DOHH2 (cell line): ENCODE measurements at regions not wholly inside any gene's neighbourhood (a gene's known extent, or its start where the extent isn't known, plus 50 kb on each side); places are given as distances from the start of the nearest gene placed in this dataset.

Experiments
- H3F3A ChIP-seq: fragments of 200-600 bp; sonication (generic), shearing (Covaris generic); 2 replicates; pipeline ENCODE4 v1.6.0; 2016; ENCODE audit warnings: antibody characterized with exemption, mild to moderate bottlenecking; ENCODE audit not compliant: control insufficient read depth, insufficient read depth
- H3K27ac ChIP-seq: fragments of 200-600 bp; sonication (generic); 2 replicates; pipeline ENCODE4 v1.5.1; 2014; ENCODE audit warnings: low read depth, mild to moderate bottlenecking, low read length, moderate library complexity
- H3K27me3 ChIP-seq: fragments of 200-600 bp; sonication (generic); 2 replicates; pipeline ENCODE4 v1.6.1; 2014; ENCODE audit warnings: mild to moderate bottlenecking, low read length, mixed read lengths; ENCODE audit not compliant: control insufficient read depth
- H3K36me3 ChIP-seq: fragments of 200-600 bp; sonication (generic); 2 replicates; pipeline ENCODE4 v1.6.1; 2014; ENCODE audit warnings: mild to moderate bottlenecking, low read length, moderate library complexity, mixed read lengths; ENCODE audit not compliant: control insufficient read depth
- H3K4me1 ChIP-seq: fragments of 200-600 bp; sonication (generic); 2 replicates; pipeline ENCODE4 v1.6.1; 2014; ENCODE audit warnings: mild to moderate bottlenecking, low read length, mixed read lengths; ENCODE audit not compliant: control insufficient read depth
- H3K4me2 ChIP-seq: fragments of 200-600 bp; sonication (generic); 2 replicates; pipeline ENCODE4 v1.6.0; 2014; ENCODE audit warnings: mild to moderate bottlenecking, low read length, moderate library complexity
- H3K4me3 ChIP-seq: fragments of 200-600 bp; sonication (generic); 2 replicates; pipeline ENCODE4 v1.5.1; 2014; ENCODE audit warnings: mild to moderate bottlenecking, low read length, mixed read lengths
- H3K79me2 ChIP-seq: fragments of 200-600 bp; sonication (generic); 2 replicates; pipeline ENCODE4 v1.6.1; 2014; ENCODE audit warnings: mild to moderate bottlenecking, low read length, mixed read lengths; ENCODE audit not compliant: control insufficient read depth
- H3K9me2 ChIP-seq: fragments of 200-600 bp; sonication (generic); replicated peaks from 2 replicates; pipeline ENCODE4 v1.6.1; 2014; ENCODE audit warnings: mild to moderate bottlenecking, low read length, mixed read lengths; ENCODE audit not compliant: control insufficient read depth
- H3K9me3 ChIP-seq: fragments of 200-600 bp; sonication (generic); 2 replicates; pipeline ENCODE4 v1.6.1; 2014; ENCODE audit warnings: antibody characterized with exemption, low read length, mixed read lengths; ENCODE audit not compliant: control insufficient read depth, insufficient read depth
- H4K20me1 ChIP-seq: fragments of 200-600 bp; sonication (generic); 2 replicates; pipeline ENCODE4 v1.6.0; 2014; ENCODE audit warnings: low read depth, mild to moderate bottlenecking, antibody characterized with exemption, low read length, moderate library complexity; ENCODE audit not compliant: control insufficient read depth, insufficient read depth
- EZH2phosphoT487 ChIP-seq: fragments of 200-600 bp; sonication (generic); IDR thresholded peaks from 2 replicates; pipeline ENCODE4 v1.6.1; 2017; ENCODE audit warnings: borderline replicate concordance, mild to moderate bottlenecking, antibody characterized with exemption, low read length, moderate library complexity, mixed read lengths
- TF ChIP-seq, protein P1 (sequence below): fragments of 200-600 bp; sonication (generic); IDR thresholded peaks from one replicate; pipeline ENCODE4 v1.5.1; 2014; ENCODE audit warnings: antibody characterized with exemption, mild to moderate bottlenecking, low read depth, low read length; ENCODE audit not compliant: poor library complexity, severe bottlenecking

DNA sequence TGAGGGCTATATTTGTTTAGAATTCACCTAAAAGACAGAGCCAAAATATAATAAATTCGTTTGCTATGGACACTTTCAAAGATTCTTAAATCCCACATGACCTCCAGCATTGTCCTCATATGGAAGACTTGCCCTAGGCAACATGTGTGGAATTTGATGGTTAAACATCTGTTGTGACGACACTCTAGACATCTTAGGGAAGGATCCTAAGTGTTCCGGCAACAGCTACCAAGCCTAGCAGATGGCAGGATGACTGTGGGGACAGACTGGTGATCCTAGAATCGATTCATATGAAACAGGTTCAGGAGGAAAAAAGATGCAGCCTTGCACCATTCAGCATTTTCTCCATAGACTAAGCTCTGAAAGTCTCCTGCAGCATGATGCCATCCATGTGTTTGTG lies 77.6 kb upstream of the BACH2 start:
- peaks cover 7% of the 10 kb centered on the region; the same call in 1 of the 2 replicates for H3K9me3 ChIP-seq
- peak overlapping the region; percentile 99 for H3K27ac ChIP-seq
- H3K9me2 ChIP-seq, result no peaks in the 10 kb centered on the region
- TF ChIP-seq, protein P1, sequence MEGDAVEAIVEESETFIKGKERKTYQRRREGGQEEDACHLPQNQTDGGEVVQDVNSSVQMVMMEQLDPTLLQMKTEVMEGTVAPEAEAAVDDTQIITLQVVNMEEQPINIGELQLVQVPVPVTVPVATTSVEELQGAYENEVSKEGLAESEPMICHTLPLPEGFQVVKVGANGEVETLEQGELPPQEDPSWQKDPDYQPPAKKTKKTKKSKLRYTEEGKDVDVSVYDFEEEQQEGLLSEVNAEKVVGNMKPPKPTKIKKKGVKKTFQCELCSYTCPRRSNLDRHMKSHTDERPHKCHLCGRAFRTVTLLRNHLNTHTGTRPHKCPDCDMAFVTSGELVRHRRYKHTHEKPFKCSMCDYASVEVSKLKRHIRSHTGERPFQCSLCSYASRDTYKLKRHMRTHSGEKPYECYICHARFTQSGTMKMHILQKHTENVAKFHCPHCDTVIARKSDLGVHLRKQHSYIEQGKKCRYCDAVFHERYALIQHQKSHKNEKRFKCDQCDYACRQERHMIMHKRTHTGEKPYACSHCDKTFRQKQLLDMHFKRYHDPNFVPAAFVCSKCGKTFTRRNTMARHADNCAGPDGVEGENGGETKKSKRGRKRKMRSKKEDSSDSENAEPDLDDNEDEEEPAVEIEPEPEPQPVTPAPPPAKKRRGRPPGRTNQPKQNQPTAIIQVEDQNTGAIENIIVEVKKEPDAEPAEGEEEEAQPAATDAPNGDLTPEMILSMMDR, result no peak
- no peak for TF ChIP-seq EZH2phosphoT487
- peaks cover 98% of the 10 kb centered on the region for H3K4me1 ChIP-seq
- H3K36me3 ChIP-seq, result peaks cover 22% of the 10 kb centered on the region
- peaks cover 32% of the 10 kb centered on the region for H3F3A ChIP-seq
- H3K4me2 ChIP-seq, result peak overlapping the region; percentile 66
- no peaks in the 10 kb centered on the region for H4K20me1 ChIP-seq
- H3K4me3 ChIP-seq, result peak overlapping the region; percentile 61
- H3K79me2 ChIP-seq, result peaks cover 41% of the 10 kb centered on the region
- H3K27me3 ChIP-seq, result no peaks in the 10 kb centered on the region

DNA sequence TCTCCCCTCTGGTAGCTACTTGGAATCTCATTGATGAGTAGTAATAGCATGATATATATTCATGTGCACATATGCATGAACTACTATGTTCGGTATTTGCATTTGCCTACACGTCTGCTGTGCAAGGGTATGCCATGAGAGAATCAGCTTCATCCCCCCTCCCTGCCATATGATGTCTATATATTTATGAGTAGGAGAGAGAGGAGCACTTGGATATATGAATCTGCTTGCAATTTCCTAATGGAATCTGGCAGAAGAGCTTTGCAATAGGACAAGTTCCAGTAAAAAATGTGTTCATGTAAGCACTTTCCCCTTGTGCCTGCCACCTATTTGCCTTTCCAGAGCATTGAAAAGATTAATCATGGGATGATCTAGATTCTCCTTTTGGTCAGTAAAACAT lies 76.2 kb upstream of the BACH2 start:
- Histone ChIP-seq H3K9me3 (peaks cover 10% of the 10 kb centered on the region; the same call in 1 of the 2 replicates), H3F3A (peaks cover 32% of the 10 kb centered on the region), H3K27me3 (no peaks in the 10 kb centered on the region), H3K4me2 (peak overlapping the region; percentile 66), H3K4me1 (peaks cover 98% of the 10 kb centered on the region), H4K20me1 (no peaks in the 10 kb centered on the region), H3K9me2 (no peaks in the 10 kb centered on the region), H3K36me3 (peaks cover 18% of the 10 kb centered on the region), H3K4me3 (peak overlapping the region; percentile 36), H3K27ac (peak overlapping the region; percentile 99), H3K79me2 (peaks cover 28% of the 10 kb centered on the region)
- TF ChIP-seq EZH2phosphoT487, result no peak
- TF ChIP-seq, protein P1, result no peak

DNA sequence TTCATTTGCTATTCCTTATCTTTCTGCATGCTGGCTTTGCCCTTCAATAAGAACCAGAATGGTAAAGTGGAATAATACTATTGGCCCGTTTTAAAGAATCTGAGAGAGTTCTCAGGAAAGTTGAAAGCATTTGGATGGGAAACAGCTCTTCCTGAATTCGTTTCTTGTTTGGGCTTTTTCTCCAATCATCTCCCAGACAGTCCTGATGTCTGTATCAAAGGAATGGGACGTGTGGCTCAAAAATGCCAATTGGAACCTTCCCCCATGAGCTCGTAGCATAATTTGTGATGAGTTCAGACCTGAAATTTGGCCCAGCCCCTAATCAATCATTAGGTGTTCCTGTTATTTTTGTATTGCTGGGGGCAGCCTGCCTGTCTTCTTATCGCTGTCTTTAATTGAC lies 75.8 kb upstream of the BACH2 start:
- no peaks in the 10 kb centered on the region for H3K27me3 ChIP-seq
- H4K20me1 ChIP-seq, result no peaks in the 10 kb centered on the region
- H3K9me3 ChIP-seq, result peaks cover 14% of the 10 kb centered on the region; the same call in 1 of the 2 replicates
- H3F3A ChIP-seq, result peaks cover 33% of the 10 kb centered on the region
- TF ChIP-seq EZH2phosphoT487, result no peak
- TF ChIP-seq, protein P1, result no peak
- peaks cover 20% of the 10 kb centered on the region for H3K36me3 ChIP-seq
- peak overlapping the region; percentile 66 for H3K4me2 ChIP-seq
- H3K4me3 ChIP-seq, result peak overlapping the region; percentile 36
- H3K4me1 ChIP-seq, result peaks cover 97% of the 10 kb centered on the region
- H3K27ac ChIP-seq, result peak overlapping the region; percentile 99
- no peaks in the 10 kb centered on the region for H3K9me2 ChIP-seq
- H3K79me2 ChIP-seq, result peaks cover 24% of the 10 kb centered on the region
